Hepatocyte (in vitro differentiated cells): ENCODE measurements at regions not wholly inside any gene's neighbourhood (a gene's known extent, or its start where the extent isn't known, plus 50 kb on each side); places are given as distances from the start of the nearest gene placed in this dataset.

ENCODE experiments used
- DNase-seq: peaks from one replicate; pipeline ENCODE4 v3.0.0-alpha.2; 2016; ENCODE audit warnings: low spot score
- H2AFZ ChIP-seq: fragments of 200-600 bp; sonication (generic); 2 replicates; pipeline ENCODE4 v1.6.0; 2016; ENCODE audit warnings: antibody characterized with exemption, mild to moderate bottlenecking
- H3K27ac ChIP-seq: fragments of 200-600 bp; sonication (generic); 2 replicates; pipeline ENCODE4 v1.5.1; 2016; ENCODE audit warnings: mild to moderate bottlenecking
- H3K27me3 ChIP-seq: fragments of 200-600 bp; sonication (generic); 2 replicates; pipeline ENCODE4 v1.6.1; 2016
- H3K36me3 ChIP-seq: fragments of 200-600 bp; sonication (generic); replicated peaks from 2 replicates; pipeline ENCODE4 v1.5.1; 2016; ENCODE audit warnings: low read depth; ENCODE audit not compliant: insufficient read depth
- H3K4me1 ChIP-seq: fragments of 200-600 bp; sonication (generic); 2 replicates; pipeline ENCODE4 v1.5.1; 2016; ENCODE audit warnings: mild to moderate bottlenecking, moderate library complexity; ENCODE audit not compliant: insufficient read depth
- H3K4me2 ChIP-seq: fragments of 200-600 bp; sonication (generic); 2 replicates; pipeline ENCODE4 v1.6.0; 2016
- H3K4me3 ChIP-seq: fragments of 200-600 bp; sonication (generic); 2 replicates; pipeline ENCODE4 v1.5.1; 2016; ENCODE audit warnings: mild to moderate bottlenecking
- H3K79me2 ChIP-seq: fragments of 200-600 bp; sonication (generic); 2 replicates; pipeline ENCODE4 v1.6.0; 2017; ENCODE audit warnings: mild to moderate bottlenecking
- H3K9me2 ChIP-seq: fragments of 200-600 bp; sonication (generic); replicated peaks from 2 replicates; pipeline ENCODE4 v1.6.0; 2017; ENCODE audit warnings: mild to moderate bottlenecking; ENCODE audit not compliant: insufficient read depth
- H3K9me3 ChIP-seq: fragments of 200-600 bp; sonication (generic); 2 replicates; pipeline ENCODE4 v1.5.1; 2016; ENCODE audit warnings: low read depth, mild to moderate bottlenecking
- H4K20me1 ChIP-seq: fragments of 200-600 bp; sonication (generic); 2 replicates; pipeline ENCODE4 v1.6.0; 2016; ENCODE audit warnings: mild to moderate bottlenecking; ENCODE audit not compliant: insufficient read depth, poor library complexity, severe bottlenecking
- EZH2 ChIP-seq: fragments of 200-600 bp; sonication (generic); IDR thresholded peaks from 2 replicates; pipeline ENCODE4 v1.6.1; 2016; ENCODE audit warnings: antibody characterized with exemption, mild to moderate bottlenecking, borderline replicate concordance
- EZH2phosphoT487 ChIP-seq: fragments of 200-600 bp; sonication (generic); IDR thresholded peaks from one replicate; pipeline ENCODE4 v1.6.1; 2018; ENCODE audit warnings: antibody characterized with exemption, mild to moderate bottlenecking, low read depth, moderate library complexity; ENCODE audit not compliant: unreplicated experiment, severe bottlenecking
- WGBS: methylation state at CpG from one replicate; pipeline ENCODE4 v1.1.6; 2016; ENCODE audit warnings: low lambda C conversion rate; ENCODE audit errors: missing lambda C conversion rate; 5-methylcytosine and 5-hydroxymethylcytosine counted together
- TF ChIP-seq, protein P1 (sequence below): fragments of 200-600 bp; sonication (generic); IDR thresholded peaks from 2 replicates; pipeline ENCODE4 v1.5.1; 2016; ENCODE audit warnings: antibody characterized with exemption, mild to moderate bottlenecking; ENCODE audit not compliant: poor library complexity

DNA sequence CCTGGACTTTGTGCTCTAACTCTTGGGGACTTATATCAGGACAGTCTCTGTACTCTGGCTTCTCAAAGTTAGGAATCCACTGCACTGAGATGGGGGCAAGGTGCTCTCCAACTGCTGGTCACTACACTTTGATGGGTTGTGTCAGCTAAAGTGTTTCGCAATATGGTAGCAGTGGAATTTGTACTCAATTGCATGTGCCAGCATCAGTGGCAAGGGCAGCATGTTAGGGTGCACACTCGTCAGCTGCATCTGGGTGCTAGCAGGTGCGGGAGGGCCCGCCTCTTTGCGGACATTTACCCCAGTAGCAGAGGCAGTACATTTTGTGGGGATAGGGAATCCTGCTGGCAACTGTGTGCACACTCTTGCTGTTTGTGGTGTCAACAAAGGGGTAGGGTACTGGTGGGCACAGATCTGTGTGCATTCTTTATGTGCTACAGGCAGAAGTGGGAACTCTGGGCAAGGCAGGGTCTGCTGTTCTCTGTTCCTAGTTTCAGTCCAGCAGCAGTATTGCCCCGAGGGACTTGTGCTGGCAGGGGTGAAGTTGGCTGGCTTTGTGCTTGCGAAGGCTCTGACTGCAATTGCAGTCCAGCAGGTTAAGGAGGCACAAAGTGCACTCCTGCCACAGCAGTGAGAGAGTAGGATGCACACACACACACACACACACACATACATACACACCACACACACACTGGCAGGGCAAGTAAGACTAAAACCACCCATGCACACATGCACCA lies 924.8 kb upstream of the CDH9 start:
- Histone ChIP-seq H3K79me2 (no peaks in the 10 kb centered on the region), H4K20me1 (no peaks in the 10 kb centered on the region), H2AFZ (no peak overlapping the region), H3K27me3 (no peaks in the 10 kb centered on the region), H3K4me2 (no peak overlapping the region), H3K9me2 (no peaks in the 10 kb centered on the region), H3K4me1 (no peaks in the 10 kb centered on the region), H3K36me3 (no peaks in the 10 kb centered on the region), H3K27ac (no peak overlapping the region), H3K9me3 (no peaks in the 10 kb centered on the region), H3K4me3 (no peak overlapping the region)
- no peak for DNase-seq
- TF ChIP-seq, protein P1, sequence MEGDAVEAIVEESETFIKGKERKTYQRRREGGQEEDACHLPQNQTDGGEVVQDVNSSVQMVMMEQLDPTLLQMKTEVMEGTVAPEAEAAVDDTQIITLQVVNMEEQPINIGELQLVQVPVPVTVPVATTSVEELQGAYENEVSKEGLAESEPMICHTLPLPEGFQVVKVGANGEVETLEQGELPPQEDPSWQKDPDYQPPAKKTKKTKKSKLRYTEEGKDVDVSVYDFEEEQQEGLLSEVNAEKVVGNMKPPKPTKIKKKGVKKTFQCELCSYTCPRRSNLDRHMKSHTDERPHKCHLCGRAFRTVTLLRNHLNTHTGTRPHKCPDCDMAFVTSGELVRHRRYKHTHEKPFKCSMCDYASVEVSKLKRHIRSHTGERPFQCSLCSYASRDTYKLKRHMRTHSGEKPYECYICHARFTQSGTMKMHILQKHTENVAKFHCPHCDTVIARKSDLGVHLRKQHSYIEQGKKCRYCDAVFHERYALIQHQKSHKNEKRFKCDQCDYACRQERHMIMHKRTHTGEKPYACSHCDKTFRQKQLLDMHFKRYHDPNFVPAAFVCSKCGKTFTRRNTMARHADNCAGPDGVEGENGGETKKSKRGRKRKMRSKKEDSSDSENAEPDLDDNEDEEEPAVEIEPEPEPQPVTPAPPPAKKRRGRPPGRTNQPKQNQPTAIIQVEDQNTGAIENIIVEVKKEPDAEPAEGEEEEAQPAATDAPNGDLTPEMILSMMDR: no peak
- TF ChIP-seq EZH2: no peak
- no peak for TF ChIP-seq EZH2phosphoT487
- WGBS: 89% methylated on average over 7 of the region's 7 CpGs

DNA sequence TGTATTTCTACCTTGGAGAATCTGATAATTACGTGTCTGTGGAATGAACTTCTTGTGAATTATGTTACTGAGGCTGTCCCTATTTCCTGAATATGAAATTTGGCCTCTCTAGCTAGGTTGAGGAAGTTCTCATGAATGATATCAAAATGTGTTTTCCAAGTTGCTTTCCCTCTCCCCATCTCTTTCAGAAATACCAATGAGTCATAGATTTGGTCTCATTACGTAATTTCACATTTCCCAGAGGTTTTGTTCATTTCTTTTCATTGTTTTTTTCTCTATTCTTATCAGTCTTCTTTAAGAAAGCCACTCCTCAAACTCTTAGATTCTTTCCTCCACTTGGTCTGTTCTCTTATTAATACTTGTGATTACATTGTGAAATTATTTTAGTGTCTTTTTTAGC lies 923.8 kb upstream of the CDH9 start:
- Histone ChIP-seq H3K4me1 (no peaks in the 10 kb centered on the region), H3K27me3 (no peaks in the 10 kb centered on the region), H4K20me1 (no peaks in the 10 kb centered on the region), H3K36me3 (no peaks in the 10 kb centered on the region), H3K4me2 (no peak overlapping the region), H3K9me3 (no peaks in the 10 kb centered on the region), H2AFZ (no peak overlapping the region), H3K79me2 (no peaks in the 10 kb centered on the region), H3K27ac (no peak overlapping the region), H3K4me3 (no peak overlapping the region), H3K9me2 (no peaks in the 10 kb centered on the region)
- WGBS: 58% methylated on average over 2 of the region's 2 CpGs
- TF ChIP-seq EZH2phosphoT487 (no peak), EZH2 (no peak)
- TF ChIP-seq, protein P1: no peak
- no peak for DNase-seq

DNA sequence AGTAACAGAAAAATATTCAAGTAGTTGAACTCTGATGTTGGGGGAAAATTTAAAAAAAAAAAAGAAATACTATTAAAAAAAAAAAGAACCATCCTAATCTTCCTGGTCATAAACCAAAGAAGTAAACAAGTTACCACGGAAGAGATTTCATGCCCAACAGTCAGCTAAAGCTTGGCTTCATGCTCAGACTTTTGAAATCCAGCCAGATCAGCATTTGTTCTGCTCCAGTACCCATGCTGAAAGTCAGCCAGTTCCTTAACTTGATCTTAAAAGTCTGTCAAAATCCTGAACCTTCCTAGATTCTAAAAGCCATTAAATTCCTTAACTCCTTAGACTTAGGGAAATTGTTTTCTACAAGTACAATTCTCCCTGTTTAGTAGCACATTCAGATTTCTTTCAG lies 908.7 kb upstream of the CDH9 start:
- H2AFZ ChIP-seq: no peak overlapping the region
- H3K79me2 ChIP-seq: no peaks in the 10 kb centered on the region
- H3K27ac ChIP-seq: no peak overlapping the region
- no peaks in the 10 kb centered on the region for H3K36me3 ChIP-seq
- no peaks in the 10 kb centered on the region for H3K9me2 ChIP-seq
- H3K4me2 ChIP-seq: no peak overlapping the region
- TF ChIP-seq, protein P1: no peak
- TF ChIP-seq EZH2phosphoT487 (no peak), EZH2 (no peak)
- H3K4me3 ChIP-seq: no peak overlapping the region
- DNase-seq: no peak
- no peaks in the 10 kb centered on the region for H3K4me1 ChIP-seq
- no peaks in the 10 kb centered on the region for H3K9me3 ChIP-seq
- 46% methylated on average over 1 of the region's 1 CpG for WGBS
- H3K27me3 ChIP-seq: no peaks in the 10 kb centered on the region
- H4K20me1 ChIP-seq: no peaks in the 10 kb centered on the region

DNA sequence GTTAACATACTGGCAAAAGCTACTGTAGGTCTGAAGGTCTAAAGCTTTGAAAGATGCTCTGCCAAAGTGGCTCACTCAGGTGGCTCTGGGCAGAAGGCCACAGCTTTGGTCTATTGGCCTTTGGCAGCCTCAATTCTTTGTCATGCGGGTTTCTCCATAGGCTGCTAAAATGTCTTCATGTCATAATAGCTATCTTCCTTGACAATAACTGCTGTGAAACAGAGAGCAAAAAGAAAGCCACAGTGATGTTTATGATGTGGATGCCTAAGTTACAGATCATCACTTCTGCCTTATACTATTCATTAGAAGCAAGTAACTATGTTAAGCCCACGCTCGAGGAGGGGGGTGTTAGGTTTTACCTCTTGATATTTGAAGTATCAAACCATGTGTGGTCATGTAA lies 906.1 kb upstream of the CDH9 start:
- no peak overlapping the region for H2AFZ ChIP-seq
- TF ChIP-seq EZH2 (no peak), EZH2phosphoT487 (no peak)
- TF ChIP-seq, protein P1: no peak
- H4K20me1 ChIP-seq: no peaks in the 10 kb centered on the region
- no peaks in the 10 kb centered on the region for H3K36me3 ChIP-seq
- H3K27ac ChIP-seq: no peak overlapping the region
- H3K79me2 ChIP-seq: no peaks in the 10 kb centered on the region
- no peaks in the 10 kb centered on the region for H3K4me1 ChIP-seq
- H3K4me3 ChIP-seq: no peak overlapping the region
- DNase-seq: no peak
- no peak overlapping the region for H3K4me2 ChIP-seq
- H3K9me3 ChIP-seq: no peaks in the 10 kb centered on the region
- no peaks in the 10 kb centered on the region for H3K27me3 ChIP-seq
- no peaks in the 10 kb centered on the region for H3K9me2 ChIP-seq
- WGBS: 84% methylated on average over 3 of the region's 3 CpGs
